ENCODE measurements at regions not wholly inside any gene's neighbourhood (a gene's known extent, or its start where the extent isn't known, plus 50 kb on each side); places are given as distances from the start of the nearest gene placed in this dataset.

GRCh38 chr14:45619831-45620230, 366.8 kb upstream of the MIS18BP1 start:
- H3K9me3 ChIP-seq (replicated peaks in 1 of 2; ENCODE audit: control insufficient read depth in 1 of 2, insufficient read depth in 1 of 2, low read length in 2 of 2), result peaks cover 0 to 4% of the 10 kb centered on the region in 2 donors
- no peaks in the 10 kb centered on the region for H3K36me3 ChIP-seq (replicated peaks in 1 of 2; ENCODE audit: control insufficient read depth in 1 of 2, insufficient read depth in 2 of 2, low read length in 2 of 2)
- 83% methylated on average over 3 of the region's 4 CpGs for WGBS (ENCODE audit: insufficient coverage)
- no peak overlapping the region for H3K9ac ChIP-seq (ENCODE audit: insufficient read depth, low read length, poor library complexity, severe bottlenecking)
- Mint-ChIP-seq H3K9me3 (peaks cover 0 to 2% (median 1%) of the 10 kb centered on the region in 7 donors), H3K4me1 (no peaks in the 10 kb centered on the region), H3K27ac (no peak overlapping the region), H3K27me3 (ENCODE audit: low read depth in 3 of 3) (peaks cover 0 to 2% (median 0%) of the 10 kb centered on the region in 3 donors), H3K36me3 (no peaks in the 10 kb centered on the region), H3K4me3 (no peak overlapping the region)
- no peaks in the 10 kb centered on the region for H3K79me2 ChIP-seq (ENCODE audit: insufficient read depth, low read length)
- intact Hi-C loops (cut with micrococcal nuclease), result no loop called here
- no peaks in the 10 kb centered on the region for H3K4me1 ChIP-seq (ENCODE audit: control insufficient read depth in 1 of 2, insufficient read depth in 2 of 2, low read length in 2 of 2)
- DNase-seq, result no peak
- no peak overlapping the region for H3K4me3 ChIP-seq (replicated peaks in 1 of 3; ENCODE audit: low read depth in 2 of 3, low read length in 3 of 3)
- no peak for TF ChIP-seq CTCF (IDR thresholded peaks at IDR 0.05)
- H2AFZ ChIP-seq (ENCODE audit: insufficient read depth, low read depth, low read length, poor library complexity, severe bottlenecking), result no peak overlapping the region
- H4K20me1 ChIP-seq (ENCODE audit: insufficient read depth, low read length), result no peaks in the 10 kb centered on the region
- H3K27ac ChIP-seq (ENCODE audit: low read depth in 1 of 2, low read length in 2 of 2), result no peak overlapping the region
- no peaks in the 10 kb centered on the region for H3K27me3 ChIP-seq (ENCODE audit: control insufficient read depth in 2 of 2, insufficient read depth in 2 of 2, low read length in 2 of 2)
- no peak overlapping the region for H3K4me2 ChIP-seq (replicated peaks; ENCODE audit: extremely low read depth, low read length, poor library complexity, severe bottlenecking)

- H4K20me1 ChIP-seq (ENCODE audit: insufficient read depth, low read length), result no peaks in the 10 kb centered on the region
- no peak overlapping the region for H3K9ac ChIP-seq (ENCODE audit: insufficient read depth, low read length, poor library complexity, severe bottlenecking)
- TF ChIP-seq CTCF (IDR thresholded peaks at IDR 0.05), result no peak
- no peak overlapping the region for H3K27ac Mint-ChIP-seq
- no peaks in the 10 kb centered on the region for H3K36me3 Mint-ChIP-seq
- intact Hi-C loops (cut with micrococcal nuclease), result no loop called here
- no peaks in the 10 kb centered on the region for H3K36me3 ChIP-seq (replicated peaks in 1 of 2; ENCODE audit: control insufficient read depth in 1 of 2, insufficient read depth in 2 of 2, low read length in 2 of 2)
- WGBS (ENCODE audit: insufficient coverage), result no CpG with 5 or more reads among the region's 1 CpG
- H3K9me3 Mint-ChIP-seq, result peaks cover 0 to 2% (median 0%) of the 10 kb centered on the region in 7 donors
- H3K4me1 Mint-ChIP-seq, result no peaks in the 10 kb centered on the region
- no peak for DNase-seq
- H3K4me2 ChIP-seq (replicated peaks; ENCODE audit: extremely low read depth, low read length, poor library complexity, severe bottlenecking), result no peak overlapping the region
- no peak overlapping the region for H3K27ac ChIP-seq (ENCODE audit: low read depth in 1 of 2, low read length in 2 of 2)
- H3K4me3 ChIP-seq (replicated peaks in 1 of 3; ENCODE audit: low read depth in 2 of 3, low read length in 3 of 3), result no peak overlapping the region
- no peaks in the 10 kb centered on the region for H3K27me3 ChIP-seq (ENCODE audit: control insufficient read depth in 2 of 2, insufficient read depth in 2 of 2, low read length in 2 of 2)
- H3K27me3 Mint-ChIP-seq (ENCODE audit: low read depth in 3 of 3), result no peaks in the 10 kb centered on the region
- H3K9me3 ChIP-seq (replicated peaks in 1 of 2; ENCODE audit: control insufficient read depth in 1 of 2, insufficient read depth in 1 of 2, low read length in 2 of 2), result no peaks in the 10 kb centered on the region
- H3K4me1 ChIP-seq (ENCODE audit: control insufficient read depth in 1 of 2, insufficient read depth in 2 of 2, low read length in 2 of 2), result no peaks in the 10 kb centered on the region
- no peak overlapping the region for H3K4me3 Mint-ChIP-seq
- no peaks in the 10 kb centered on the region for H3K79me2 ChIP-seq (ENCODE audit: insufficient read depth, low read length)
- no peak overlapping the region for H2AFZ ChIP-seq (ENCODE audit: insufficient read depth, low read depth, low read length, poor library complexity, severe bottlenecking)
Measured at GRCh38 chr14:45610318-45610717, 357.3 kb upstream of the MIS18BP1 start.

Measured in CD14-positive monocyte (primary cell).